ENCODE measurements at regions not wholly inside any gene's neighbourhood (a gene's known extent, or its start where the extent isn't known, plus 50 kb on each side); places are given as distances from the start of the nearest gene placed in this dataset.

DNA sequence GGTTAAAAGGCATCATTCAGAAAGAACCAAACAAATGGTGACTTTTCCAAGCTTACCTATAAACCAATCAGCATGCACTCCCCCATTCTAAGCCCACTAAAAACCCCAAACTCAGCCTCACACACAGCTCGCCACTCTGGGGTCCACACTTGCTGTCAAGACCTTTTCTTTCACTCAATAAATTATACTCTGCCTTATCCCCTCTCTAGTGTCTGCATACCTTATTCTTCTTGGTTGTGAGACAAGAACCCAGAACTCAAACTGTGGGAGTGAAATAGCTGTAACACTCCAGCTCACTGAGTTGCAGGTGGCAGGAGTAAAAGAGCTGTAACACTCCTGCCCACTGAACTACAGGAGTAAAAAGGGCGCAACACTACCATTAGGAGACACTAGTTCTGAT is 559.0 kb downstream of the TBC1D4 start:
- TF ChIP-seq, protein P1, sequence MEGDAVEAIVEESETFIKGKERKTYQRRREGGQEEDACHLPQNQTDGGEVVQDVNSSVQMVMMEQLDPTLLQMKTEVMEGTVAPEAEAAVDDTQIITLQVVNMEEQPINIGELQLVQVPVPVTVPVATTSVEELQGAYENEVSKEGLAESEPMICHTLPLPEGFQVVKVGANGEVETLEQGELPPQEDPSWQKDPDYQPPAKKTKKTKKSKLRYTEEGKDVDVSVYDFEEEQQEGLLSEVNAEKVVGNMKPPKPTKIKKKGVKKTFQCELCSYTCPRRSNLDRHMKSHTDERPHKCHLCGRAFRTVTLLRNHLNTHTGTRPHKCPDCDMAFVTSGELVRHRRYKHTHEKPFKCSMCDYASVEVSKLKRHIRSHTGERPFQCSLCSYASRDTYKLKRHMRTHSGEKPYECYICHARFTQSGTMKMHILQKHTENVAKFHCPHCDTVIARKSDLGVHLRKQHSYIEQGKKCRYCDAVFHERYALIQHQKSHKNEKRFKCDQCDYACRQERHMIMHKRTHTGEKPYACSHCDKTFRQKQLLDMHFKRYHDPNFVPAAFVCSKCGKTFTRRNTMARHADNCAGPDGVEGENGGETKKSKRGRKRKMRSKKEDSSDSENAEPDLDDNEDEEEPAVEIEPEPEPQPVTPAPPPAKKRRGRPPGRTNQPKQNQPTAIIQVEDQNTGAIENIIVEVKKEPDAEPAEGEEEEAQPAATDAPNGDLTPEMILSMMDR (IDR thresholded peaks at IDR 0.05), result no peak
- no peak for TF ChIP-seq POLR2A (IDR thresholded peaks at IDR 0.05; ENCODE audit: low read depth)
